ENCODE measurements at regions not wholly inside any gene's neighbourhood (a gene's known extent, or its start where the extent isn't known, plus 50 kb on each side); places are given as distances from the start of the nearest gene placed in this dataset.

DNA sequence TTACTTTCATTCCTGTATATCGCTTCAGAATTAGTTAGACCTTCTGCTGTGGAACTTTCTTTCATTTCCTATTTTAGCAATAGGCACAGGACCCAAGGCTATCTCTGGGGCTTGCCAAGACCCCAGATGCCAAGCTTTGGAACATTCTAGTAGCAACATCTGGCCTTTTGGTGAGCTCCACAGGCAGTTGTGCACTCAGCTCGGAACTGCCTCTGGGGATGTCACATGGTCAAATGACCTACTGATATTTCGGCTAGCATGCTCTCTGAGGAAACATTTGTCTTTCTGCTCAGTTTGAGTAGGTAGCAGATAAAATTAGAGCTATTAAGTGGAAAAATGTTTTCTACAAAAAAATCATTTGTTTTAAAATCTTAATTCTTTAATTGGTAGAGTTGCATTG lies 76.6 kb upstream of the ITGA4 start:
- TF ChIP-seq, protein P1, sequence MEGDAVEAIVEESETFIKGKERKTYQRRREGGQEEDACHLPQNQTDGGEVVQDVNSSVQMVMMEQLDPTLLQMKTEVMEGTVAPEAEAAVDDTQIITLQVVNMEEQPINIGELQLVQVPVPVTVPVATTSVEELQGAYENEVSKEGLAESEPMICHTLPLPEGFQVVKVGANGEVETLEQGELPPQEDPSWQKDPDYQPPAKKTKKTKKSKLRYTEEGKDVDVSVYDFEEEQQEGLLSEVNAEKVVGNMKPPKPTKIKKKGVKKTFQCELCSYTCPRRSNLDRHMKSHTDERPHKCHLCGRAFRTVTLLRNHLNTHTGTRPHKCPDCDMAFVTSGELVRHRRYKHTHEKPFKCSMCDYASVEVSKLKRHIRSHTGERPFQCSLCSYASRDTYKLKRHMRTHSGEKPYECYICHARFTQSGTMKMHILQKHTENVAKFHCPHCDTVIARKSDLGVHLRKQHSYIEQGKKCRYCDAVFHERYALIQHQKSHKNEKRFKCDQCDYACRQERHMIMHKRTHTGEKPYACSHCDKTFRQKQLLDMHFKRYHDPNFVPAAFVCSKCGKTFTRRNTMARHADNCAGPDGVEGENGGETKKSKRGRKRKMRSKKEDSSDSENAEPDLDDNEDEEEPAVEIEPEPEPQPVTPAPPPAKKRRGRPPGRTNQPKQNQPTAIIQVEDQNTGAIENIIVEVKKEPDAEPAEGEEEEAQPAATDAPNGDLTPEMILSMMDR (conservative IDR thresholded peaks at IDR 0.05; ENCODE audit: low read depth, low read length) = no peak
- TF ChIP-seq CHD1 (IDR thresholded peaks at IDR 0.05; ENCODE audit: low read depth, low read length) (no peak), MAZ (IDR thresholded peaks at IDR 0.05; ENCODE audit: borderline replicate concordance, low read depth, low read length) (no peak), POLR2A (IDR thresholded peaks at IDR 0.05; ENCODE audit: low read depth, low read length) (no peak), RFX5 (IDR thresholded peaks at IDR 0.05; ENCODE audit: low read depth, low read length) (no peak), BHLHE40 (IDR thresholded peaks at IDR 0.05; ENCODE audit: low read depth, low read length) (no peak), FOS (IDR thresholded peaks at IDR 0.05; ENCODE audit: low read depth, low read length) (no peak), SMC3 (IDR thresholded peaks at IDR 0.05; ENCODE audit: low read depth, low read length) (no peak)
- TF ChIP-seq, protein P2, sequence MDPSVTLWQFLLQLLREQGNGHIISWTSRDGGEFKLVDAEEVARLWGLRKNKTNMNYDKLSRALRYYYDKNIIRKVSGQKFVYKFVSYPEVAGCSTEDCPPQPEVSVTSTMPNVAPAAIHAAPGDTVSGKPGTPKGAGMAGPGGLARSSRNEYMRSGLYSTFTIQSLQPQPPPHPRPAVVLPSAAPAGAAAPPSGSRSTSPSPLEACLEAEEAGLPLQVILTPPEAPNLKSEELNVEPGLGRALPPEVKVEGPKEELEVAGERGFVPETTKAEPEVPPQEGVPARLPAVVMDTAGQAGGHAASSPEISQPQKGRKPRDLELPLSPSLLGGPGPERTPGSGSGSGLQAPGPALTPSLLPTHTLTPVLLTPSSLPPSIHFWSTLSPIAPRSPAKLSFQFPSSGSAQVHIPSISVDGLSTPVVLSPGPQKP (IDR thresholded peaks at IDR 0.05; ENCODE audit: borderline replicate concordance, low read depth, low read length) = no peak
